Omental fat pad (tissue), 3 donors: ENCODE measurements at regions not wholly inside any gene's neighbourhood (a gene's known extent, or its start where the extent isn't known, plus 50 kb on each side); places are given as distances from the start of the nearest gene placed in this dataset.

Experiments
- ATAC-seq: fragments of 150-250 bp; one replicate; pipeline ENCODE4 v1.9.1; 2016; ENCODE audit warnings: mild to moderate bottlenecking, moderate library complexity; ENCODE audit not compliant: low FRiP score
- DNase-seq: peaks from one replicate; pipeline ENCODE4 v3.0.0-alpha.2; 2019; ENCODE audit warnings: low spot score
- CTCF ChIP-seq, 3 donors: fragments of 450-650 bp; IDR thresholded peaks; one replicate each; pipeline ENCODE4 v1.5.1; 2016 to 2017; ENCODE audit warnings: antibody characterized with exemption in 3 of 3, mild to moderate bottlenecking in 3 of 3, moderate library complexity in 2 of 3

- no peak for DNase-seq
- TF ChIP-seq CTCF (IDR thresholded peaks at IDR 0.05): no peak
Observed at GRCh38 chr11:38503876-38504275, 1905.8 kb upstream of the RAG2 start.

GRCh38 chr11:38498721-38499120 lies 1900.7 kb upstream of the RAG2 start:
- no peak for ATAC-seq
- no peak for TF ChIP-seq CTCF (IDR thresholded peaks at IDR 0.05)
- no peak for DNase-seq

More at GRCh38 chr11:38503876-38504275, 1905.8 kb upstream of the RAG2 start:
- ATAC-seq: no peak

- ATAC-seq: no peak
- TF ChIP-seq CTCF (IDR thresholded peaks at IDR 0.05): no peak
- no peak for DNase-seq
Observed at GRCh38 chr11:38491986-38492385, 1894.0 kb upstream of the RAG2 start.

GRCh38 chr11:38481391-38481790 lies 1883.4 kb upstream of the RAG2 start:
- no peak for DNase-seq
- ATAC-seq: no peak
- TF ChIP-seq CTCF (IDR thresholded peaks at IDR 0.05): no peak

GRCh38 chr11:38476808-38477575 lies 1879.0 kb upstream of the RAG2 start:
- DNase-seq (no peak), ATAC-seq (no peak)
- no peak for TF ChIP-seq CTCF (IDR thresholded peaks at IDR 0.05)

- DNase-seq: no peak
- no peak for TF ChIP-seq CTCF (IDR thresholded peaks at IDR 0.05)
- peak; percentile 41 for ATAC-seq
Observed at GRCh38 chr11:38461751-38462150, 1863.7 kb upstream of the RAG2 start.

GRCh38 chr11:38460896-38461295 lies 1862.9 kb upstream of the RAG2 start:
- no peak for TF ChIP-seq CTCF (IDR thresholded peaks at IDR 0.05)
- DNase-seq (no peak), ATAC-seq (peak; percentile 48)
